GM19239 (cell line): ENCODE measurements at regions not wholly inside any gene's neighbourhood (a gene's known extent, or its start where the extent isn't known, plus 50 kb on each side); places are given as distances from the start of the nearest gene placed in this dataset.
"Not testable (repeated sequence)": the region's sequence is repeated elsewhere in the genome, so short reads cannot be mapped to it uniquely, and the experiment has no call there.

ENCODE experiments used
- DNase-seq: peaks from one replicate; pipeline ENCODE4 v3.0.0; 2011; ENCODE audit warnings: low spot score; ENCODE audit not compliant: insufficient read length
- FAIRE-seq: peaks from 2 replicates; lab custom pipeline; 2011; peaks lifted over from hg19 to GRCh38; lab: Jason Lieb, UNC

DNA sequence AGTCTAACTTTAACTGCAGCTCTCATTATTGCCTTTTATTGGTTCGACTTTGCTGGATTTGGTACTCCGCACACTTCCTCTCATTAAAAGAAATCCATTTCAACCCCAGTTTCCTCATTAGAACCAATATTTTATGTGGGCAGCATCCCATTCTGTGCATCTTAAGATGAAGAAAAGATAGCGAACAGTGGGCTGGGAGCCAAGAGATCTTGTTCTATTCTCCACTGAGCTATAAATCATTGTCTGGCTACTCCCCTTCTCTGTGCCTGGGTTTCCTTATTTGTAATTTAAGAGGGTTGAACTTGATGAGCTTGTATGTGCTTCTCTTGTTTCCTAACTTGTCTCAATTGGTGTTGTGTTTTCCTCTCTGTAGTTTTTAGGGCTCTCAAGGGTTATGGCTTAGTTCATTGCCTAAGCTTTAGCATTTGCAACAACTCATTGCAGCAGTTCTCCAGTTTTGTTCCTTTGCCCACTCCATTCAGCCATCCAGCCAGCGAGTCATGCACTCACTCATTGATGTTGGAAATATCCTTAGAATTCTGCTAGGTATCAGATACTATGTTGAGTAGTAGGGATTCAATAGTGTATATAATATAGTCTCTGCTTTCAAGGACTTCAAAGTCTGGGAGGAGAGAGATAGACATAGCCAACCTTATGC lies 273.3 kb upstream of the TNC start:
- no peak for DNase-seq
- no peak for FAIRE-seq

DNA sequence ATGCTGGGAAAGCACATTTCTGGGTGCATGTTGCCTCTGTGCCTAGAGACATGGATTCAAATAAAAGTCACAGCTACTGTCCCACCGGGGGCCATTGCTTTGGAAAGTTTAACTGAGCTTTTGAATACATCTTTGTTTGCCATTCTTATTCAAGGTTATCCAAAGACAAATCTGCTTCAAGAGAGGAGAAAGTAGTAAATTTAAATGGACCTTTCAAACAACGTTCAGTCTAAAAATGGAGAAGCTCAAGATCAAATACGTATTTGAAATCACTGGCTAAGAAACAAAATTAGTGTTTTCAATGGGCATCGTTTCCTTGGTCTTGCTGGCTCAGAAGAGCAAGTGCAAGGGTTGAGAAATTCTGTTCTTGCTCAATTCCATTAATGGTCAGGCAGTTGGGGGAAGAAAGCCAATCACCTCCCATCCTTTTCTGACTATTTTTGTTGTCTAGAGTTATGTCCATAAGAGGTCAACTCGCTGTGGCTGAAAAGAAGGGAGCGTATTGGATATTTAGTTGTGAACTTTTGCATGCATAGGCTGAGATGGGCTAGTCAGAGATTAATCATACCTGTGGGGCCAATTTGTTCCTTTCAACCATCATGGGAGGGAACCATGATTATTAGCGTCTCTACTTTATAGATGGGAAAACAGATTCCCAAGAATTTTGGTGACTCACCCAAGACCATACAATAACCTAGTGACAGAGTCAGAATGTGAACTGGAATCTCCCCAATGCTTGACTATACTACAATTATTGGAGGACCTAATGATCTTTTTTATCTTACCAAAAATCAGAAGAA lies 276.2 kb upstream of the TNC start:
- FAIRE-seq, result no peak
- no peak for DNase-seq

DNA sequence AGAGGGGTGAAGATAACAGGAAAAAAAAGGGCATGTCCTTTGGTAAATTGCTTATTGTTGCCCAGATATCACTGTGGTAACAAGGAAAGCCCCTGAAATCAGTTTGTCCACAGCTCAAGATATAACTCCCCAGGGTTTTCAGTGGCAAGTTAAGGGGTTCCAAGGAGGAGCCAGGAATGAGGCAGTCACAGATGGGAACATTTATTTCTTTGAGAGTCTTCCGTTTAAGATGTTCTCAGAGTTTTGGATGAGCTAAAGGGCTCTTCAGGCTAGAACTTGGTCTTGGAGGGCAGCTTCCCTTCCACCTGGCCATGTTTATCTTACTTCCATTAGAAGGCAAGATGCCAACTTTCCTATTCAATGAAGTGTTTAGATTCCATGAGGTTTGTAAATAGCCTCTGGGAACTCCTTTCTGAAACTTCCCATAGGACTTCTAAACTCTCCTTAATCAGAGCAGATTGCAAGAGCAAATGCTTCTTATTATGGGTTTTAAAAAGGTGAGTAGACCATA lies 277.6 kb upstream of the TNC start:
- DNase-seq (no peak), FAIRE-seq (no peak)

DNA sequence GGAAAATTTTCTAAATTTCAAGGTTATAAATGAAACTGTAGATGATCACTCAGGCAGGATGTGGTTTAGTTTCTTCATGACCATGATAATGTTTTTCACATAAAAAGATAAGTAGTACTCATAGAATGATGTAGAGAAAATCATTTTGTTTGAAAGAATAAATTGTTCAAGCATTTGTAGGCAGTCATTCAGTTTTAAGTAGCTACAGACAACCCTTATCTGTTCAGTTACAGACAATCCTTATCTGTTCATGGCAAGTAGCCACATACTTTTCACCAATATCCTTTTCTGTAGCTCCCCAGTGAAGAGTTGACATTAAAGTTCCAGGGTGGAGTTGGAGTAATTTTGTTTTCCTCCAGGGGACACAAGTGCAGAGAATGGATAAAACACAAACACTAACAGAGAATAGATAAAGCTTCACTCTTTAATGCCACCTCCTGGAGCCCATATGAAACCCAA lies 278.1 kb upstream of the TNC start:
- DNase-seq (no peak), FAIRE-seq (no peak)

DNA sequence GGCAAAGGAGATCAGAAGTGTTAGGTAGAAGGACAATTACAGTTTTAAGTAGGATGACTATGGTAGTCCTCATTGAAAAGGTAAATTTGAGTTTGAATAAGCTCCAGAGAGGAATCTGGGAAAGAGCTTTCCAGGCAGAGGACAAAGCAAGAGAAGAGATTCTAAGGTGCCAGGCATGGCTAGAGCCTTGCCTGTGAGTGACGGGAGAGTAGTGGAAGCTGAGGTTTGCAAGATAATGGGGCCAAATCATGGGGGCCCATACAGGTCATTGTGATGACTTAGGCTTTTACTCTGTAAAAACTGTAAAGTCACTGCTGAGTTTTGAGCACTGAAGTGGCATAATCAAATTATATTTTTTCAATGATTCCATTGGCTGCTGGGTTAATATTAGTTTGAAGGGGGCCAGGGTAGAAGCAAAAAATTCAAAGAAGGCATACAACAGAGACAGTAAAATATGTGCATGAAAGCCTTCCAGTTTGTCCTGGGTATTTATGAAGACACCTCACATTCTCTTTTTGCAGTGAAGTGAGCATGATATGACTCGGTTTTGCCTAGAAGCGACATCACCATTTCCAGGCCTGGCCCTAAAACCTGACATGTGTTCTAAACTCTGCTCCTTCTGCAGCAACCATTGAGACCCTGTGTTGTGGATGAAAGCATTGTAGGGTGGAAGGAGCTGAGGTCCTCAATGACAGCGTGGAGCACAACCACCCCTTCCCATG lies 279.8 kb upstream of the TNC start:
- DNase-seq (no peak), FAIRE-seq (no peak)

DNA sequence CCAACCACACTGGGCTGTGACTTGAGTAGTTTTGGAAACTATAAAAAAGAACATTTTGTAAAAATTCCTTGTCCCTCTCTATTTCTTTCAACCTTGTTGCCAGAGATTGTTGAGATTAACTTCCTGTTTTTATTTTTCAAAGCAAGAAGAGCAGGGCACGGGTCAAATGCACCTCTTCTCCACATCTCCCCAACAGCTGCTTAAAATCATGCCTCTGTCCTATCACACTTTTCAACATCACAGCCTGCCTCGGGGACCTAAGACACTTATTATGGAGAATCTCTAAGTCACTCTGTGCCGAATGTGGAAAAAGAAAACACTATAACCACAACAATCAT lies 280.3 kb upstream of the TNC start:
- no peak for FAIRE-seq
- no peak for DNase-seq

DNA sequence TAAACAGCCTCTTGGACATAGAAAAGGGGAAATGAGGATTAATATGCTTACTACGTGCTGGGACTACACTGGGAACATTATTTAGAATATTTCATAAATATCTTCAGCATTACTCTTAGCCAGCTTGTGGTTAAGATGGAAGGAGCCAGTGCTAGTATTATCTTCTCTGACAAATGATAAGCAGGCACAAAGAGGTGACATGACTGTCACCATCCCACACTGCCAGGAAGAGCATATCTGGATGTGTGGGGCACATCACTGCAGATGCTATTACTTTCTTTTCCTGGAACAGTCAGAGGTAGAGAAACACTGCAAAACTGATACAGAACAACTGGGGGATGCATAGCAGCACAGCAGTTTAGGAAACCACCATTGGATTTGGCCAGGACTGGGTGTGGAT lies 281.0 kb upstream of the TNC start:
- FAIRE-seq, result no peak
- no peak for DNase-seq

DNA sequence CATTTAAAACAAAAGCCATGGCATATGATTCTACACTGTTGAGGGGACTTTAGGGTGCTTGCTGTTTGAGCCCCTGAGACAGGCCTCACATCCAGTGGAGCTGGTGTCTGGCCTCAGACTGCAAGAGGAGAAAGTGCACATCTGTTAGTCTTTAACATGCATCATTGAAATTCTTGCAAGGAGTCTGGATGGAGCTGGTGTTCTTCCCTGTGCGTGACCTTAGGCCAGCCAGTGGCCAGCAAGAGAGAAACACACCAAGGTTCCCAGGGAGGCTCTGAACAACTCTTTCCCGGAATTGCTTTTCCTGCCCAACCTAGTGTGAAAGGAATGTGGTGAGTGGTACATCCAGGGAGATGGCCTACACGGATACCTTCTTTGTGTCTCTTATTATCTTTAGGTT lies 282.8 kb upstream of the TNC start:
- FAIRE-seq, result no peak
- no peak for DNase-seq

DNA sequence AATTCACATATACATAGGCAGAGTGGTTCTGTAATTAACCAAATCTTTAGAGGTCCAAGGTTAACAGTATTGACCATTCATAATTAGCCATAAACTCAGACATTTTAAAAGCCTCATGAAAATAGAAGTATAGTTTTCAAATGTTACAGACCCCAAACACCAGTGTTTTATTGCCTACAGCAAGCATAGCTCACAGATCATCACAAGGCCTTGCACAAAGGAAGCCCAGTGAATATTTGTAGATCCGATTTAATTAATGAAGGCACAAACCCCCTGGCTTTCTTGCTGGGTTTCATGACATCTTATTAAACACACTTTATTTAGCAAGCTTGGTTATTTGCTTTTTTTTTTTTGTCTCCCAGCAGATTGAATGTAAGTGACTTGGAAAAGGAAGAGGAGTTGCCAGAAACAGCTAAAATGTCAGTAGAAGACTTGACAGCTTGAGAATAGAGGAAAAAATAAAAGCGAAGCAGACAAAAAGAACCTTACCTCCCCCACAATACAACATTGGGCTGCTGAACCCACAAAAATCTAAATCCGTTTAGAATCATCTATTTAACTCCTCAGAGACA lies 283.9 kb upstream of the TNC start:
- DNase-seq (no peak), FAIRE-seq (no peak)

DNA sequence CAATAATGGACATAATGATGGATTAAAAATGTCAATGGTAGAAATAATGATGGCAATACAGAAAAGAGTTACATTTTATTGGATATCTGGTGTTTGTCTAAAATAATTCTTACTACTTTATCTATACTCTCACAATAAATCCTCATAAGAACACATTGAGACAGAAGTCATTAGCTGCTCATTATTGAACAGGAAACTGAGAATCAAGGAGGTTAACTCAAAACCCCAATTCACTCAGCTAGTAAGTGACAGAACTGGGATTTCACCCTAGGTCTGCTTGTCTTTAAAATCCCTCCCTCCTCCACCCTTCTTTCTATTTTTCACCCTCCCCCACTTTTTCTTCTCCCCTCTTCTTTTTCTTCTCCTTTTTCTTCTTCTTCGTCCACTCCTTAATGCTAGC lies 285.8 kb upstream of the TNC start:
- DNase-seq (no peak), FAIRE-seq (no peak)

DNA sequence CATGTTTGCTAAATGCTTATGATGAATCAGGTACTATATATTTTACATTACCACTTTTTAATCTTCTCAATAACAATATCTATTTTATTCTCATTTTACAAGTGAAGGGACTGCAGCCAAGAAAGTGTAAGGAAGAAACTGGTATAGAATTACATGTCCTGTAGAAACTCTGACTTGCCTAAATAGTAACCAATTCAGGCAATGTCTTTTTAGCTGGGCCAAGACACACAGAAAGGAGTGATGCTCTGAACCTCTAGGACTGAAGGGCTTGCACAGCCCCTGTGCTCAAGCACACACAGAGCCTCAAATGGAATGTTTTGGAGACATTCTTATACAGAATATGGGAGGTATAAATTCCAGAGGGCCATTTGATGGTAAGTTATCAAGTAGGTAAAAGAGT lies 286.4 kb upstream of the TNC start:
- FAIRE-seq, result no peak
- DNase-seq, result no peak

DNA sequence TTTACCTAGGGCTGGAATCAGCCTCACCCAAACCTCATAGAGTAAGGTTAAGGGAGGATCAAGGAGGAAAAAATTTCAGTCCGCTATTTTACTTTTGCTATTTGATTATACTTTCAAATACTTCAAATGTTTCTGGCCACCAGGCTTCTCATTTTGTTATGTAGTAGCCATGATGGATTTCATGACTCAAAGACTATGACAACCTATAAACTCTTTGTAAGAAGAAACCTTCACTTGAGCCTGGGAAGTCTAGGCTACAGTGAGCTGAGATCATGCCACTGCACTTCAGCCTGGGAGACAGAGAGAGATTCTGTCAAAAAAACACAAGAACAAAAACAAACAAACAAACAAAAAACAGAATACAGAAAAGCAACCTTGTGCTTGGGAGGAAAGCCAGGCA lies 293.6 kb upstream of the TNC start:
- FAIRE-seq (no peak), DNase-seq (no peak)

DNA sequence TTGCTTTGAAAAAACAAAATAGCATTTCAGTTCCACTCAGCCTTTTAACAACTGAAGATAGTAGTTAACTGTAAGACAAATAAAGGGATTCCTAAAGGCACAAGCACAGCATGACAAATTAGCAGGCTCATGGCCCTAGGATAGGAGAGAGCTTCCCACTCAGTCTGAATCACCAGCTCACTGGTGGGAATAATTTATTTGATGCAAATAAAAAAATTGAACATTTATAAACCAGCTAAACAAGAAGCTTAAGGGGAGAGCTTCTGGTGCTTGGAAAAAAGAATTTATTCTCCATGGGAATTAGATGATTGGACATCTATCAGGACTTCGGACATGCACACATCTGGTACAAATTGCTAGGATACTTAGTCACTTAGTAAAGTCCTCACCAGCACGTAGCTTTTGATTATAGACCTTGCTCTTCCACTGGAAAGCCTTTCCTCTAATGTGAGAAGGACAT lies 294.1 kb upstream of the TNC start:
- FAIRE-seq, result no peak
- no peak for DNase-seq

DNA sequence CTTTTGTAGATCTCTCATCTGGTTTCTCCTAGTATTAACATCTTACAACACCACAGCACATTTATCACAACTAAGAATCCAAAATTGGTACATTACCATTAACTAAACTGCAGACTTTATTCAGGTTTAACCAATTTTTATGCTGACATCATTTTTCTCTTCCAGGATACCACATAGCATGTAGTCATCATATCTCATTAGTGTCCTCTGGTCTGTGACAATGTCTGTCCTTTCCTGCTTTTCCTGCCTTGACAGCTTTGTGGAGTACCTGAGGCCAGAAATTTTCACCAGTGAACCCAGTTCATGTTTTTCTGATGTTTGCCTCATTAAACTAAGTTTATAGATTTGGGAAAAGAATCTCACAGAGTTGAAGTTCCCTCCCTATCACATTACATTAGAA lies 294.7 kb upstream of the TNC start:
- DNase-seq (no peak), FAIRE-seq (no peak)

DNA sequence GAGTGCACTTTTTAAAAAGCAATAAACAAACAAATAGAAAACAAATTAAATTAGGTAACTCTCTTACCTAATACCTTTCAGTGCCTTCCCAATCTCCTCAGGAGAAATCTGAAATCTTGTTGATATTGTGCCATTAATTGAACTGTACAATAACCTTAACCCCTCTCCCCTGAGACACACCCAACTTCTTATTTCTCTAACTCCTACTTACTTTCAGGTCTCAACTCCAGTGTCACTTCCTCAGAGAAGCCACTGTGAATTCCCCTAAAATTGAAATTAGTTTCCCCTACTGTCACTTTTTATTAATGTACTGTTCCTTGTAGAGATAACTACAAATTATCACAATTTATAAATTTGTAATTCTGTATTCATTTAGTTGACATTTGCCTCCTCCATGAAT lies 295.3 kb upstream of the TNC start:
- FAIRE-seq, result no peak
- DNase-seq, result no peak

DNA sequence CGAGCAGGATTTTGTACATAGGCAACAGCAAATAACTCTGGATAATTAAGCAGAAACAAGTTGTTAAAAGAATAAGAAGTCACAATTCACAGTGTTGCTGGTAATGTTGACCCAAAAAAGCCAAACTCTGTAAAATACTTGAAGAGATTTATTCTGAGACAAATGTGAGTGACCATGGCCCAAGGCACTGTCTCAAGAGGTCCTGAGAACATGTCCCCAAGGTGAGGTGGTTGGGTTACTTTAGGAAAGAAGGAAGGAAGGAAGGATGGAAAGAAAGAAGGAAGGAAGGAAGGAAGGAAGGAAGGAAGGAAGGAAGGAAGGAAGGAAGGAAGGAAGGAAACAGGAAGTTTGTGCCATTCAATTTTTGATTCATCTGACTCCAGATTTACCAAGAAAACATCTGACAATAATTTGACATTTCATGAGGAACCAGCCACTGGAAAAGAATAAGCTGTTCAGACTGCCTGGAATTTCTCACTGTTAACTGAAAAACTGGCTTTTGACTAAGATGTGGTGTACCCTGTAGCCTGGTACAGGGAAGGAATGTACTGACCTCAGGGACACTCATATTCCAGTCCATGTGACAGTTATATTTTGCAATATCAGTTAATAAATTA lies 295.9 kb upstream of the TNC start:
- FAIRE-seq, result no peak
- no peak for DNase-seq

DNA sequence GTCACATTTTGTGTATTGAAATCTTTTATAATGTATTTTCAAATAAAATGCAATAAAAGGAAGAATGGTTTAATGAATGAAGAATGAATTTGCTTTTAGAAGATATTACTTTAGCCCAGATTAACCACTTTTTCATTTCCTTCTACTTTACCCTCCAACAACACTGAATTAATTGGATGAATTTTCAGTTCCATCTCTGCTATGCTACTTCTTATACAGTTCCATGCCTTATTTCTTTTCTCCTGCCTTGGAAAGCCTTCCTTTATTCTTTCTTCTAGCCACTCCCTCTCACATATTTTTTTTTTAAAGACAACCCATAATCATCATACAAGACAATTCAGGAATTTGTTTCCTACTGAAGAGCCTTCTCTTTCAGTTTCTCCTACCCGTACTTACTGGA lies 296.6 kb upstream of the TNC start:
- no peak for DNase-seq
- no peak for FAIRE-seq

DNA sequence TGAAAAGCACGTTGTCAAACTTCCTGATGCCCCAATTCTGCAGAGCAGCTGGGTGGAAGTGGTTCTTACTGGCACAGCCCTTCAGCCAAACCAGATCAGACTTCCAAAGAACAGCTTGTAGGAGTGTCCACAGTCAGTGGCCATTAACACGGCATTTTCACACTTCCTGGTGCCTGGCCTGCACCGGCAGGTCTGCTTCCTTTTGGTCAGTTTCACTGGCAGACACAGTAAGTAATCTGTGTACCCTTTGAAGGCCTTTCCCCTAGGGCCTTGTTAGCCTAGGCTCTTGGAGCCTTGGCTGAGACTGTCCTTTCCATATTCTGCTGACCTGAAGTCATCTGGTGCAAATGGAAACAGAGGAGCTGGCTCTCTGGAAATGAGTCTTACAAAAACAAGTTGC lies 297.5 kb upstream of the TNC start:
- no peak for FAIRE-seq

DNA sequence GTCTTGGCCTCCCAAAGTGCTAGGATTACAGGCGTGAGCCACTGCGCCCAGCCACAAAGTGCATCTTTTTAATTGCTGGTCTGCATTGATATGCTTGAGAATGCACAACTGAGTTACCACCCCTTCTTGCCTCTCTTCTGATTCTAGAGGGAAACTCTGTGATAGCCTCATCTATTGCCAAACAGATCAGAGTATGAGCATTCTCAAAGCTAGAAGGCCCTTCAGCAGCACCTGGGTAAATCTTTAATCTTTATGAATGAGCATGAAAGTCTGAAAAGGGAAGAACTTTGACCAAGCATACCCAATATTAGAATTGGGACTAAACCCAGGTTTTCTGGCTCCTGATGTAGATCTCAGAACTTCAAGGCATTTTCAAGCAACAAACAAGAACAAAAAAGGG lies 298.3 kb upstream of the TNC start:
- no peak for DNase-seq
- FAIRE-seq, result no peak

More for the DNA sequence above, 297.5 kb upstream of the TNC start:
- no peak for DNase-seq

DNA sequence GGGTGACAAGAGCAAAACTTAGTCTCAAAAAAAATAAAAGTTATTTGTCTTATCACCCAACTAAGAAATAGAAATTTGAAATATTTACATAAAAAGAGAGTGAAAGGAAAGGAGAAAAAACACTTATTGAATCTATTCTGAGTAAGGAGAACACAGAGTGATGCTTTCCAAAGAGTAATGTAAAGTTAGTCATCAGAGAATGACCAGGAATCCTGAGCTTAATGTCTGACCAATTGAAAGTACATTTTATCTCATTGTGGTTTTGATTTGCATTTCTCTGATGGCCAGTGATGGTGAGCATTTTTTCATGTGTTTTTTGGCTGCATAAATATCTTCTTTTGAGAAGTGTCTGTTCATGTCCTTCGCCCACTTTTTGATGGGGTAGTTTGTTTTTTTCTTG lies 300.2 kb upstream of the TNC start:
- not testable (repeated sequence) for DNase-seq, FAIRE-seq
